Naive thymus-derived CD4-positive, alpha-beta T cell (primary cell): ENCODE measurements at regions not wholly inside any gene's neighbourhood (a gene's known extent, or its start where the extent isn't known, plus 50 kb on each side); places are given as distances from the start of the nearest gene placed in this dataset.
"Not testable (repeated sequence)": the region's sequence is repeated elsewhere in the genome, so short reads cannot be mapped to it uniquely, and the experiment has no call there.

ENCODE experiments used
- ATAC-seq: fragments of 150-1000 bp; cut with Tn5 transposase; 2 replicates; pipeline ENCODE4 v1.10.0; 2021; ENCODE audit warnings: mild to moderate bottlenecking, moderate library complexity
- CTCF ChIA-PET: fragments of 350-600 bp; sonication (Branson Sonifier 250); formaldehyde crosslinking; loops from one replicate; lab custom pipeline; 2021; ENCODE audit warnings: antibody characterized with exemption; lab: Charles Lee
- POLR2A ChIA-PET: fragments of 350-600 bp; sonication (Branson Sonifier 250); formaldehyde crosslinking; loops from one replicate; lab custom pipeline; 2021; ENCODE audit warnings: antibody characterized with exemption, inconsistent platforms; lab: Charles Lee
- DNase-seq, 9 donors: peaks; one replicate each; pipeline versions ENCODE4 v3.0.0 to v3.0.0-alpha.2; 2020 to 2022; ENCODE audit warnings: mixed read lengths in 1 of 9
- H3K27ac ChIP-seq: one replicate; pipeline ENCODE4 v1.7.0; 2013; ENCODE audit warnings: mild to moderate bottlenecking, low read depth, low read length, moderate library complexity
- H3K27me3 ChIP-seq, 2 donors: one replicate each; pipeline ENCODE4 v1.7.0; 2013; ENCODE audit warnings: low read length in 2 of 2, mild to moderate bottlenecking in 2 of 2, moderate library complexity in 2 of 2; ENCODE audit not compliant: control insufficient read depth in 2 of 2, insufficient read depth in 2 of 2
- H3K36me3 ChIP-seq, 3 experiments: 1 replicate in 2 of 3; 2 replicates in 1 of 3; pipeline ENCODE4 v1.7.0; 2013; ENCODE audit warnings: low read length in 3 of 3, mild to moderate bottlenecking in 3 of 3, moderate library complexity in 1 of 3; ENCODE audit not compliant: insufficient read depth in 3 of 3, control insufficient read depth in 2 of 3
- H3K4me1 ChIP-seq, 2 donors: one replicate each; pipeline ENCODE4 v1.7.0; 2013; ENCODE audit warnings: low read length in 2 of 2, mild to moderate bottlenecking in 2 of 2, moderate library complexity in 1 of 2; ENCODE audit not compliant: control insufficient read depth in 2 of 2, insufficient read depth in 2 of 2
- H3K4me3 ChIP-seq: 2 replicates; pipeline ENCODE4 v1.7.0; 2013; ENCODE audit warnings: mild to moderate bottlenecking, low read length
- H3K9me3 ChIP-seq, 3 experiments: 1 replicate in 2 of 3; 2 replicates in 1 of 3; pipeline ENCODE4 v1.7.0; 2013; ENCODE audit warnings: low read length in 3 of 3; ENCODE audit not compliant: control insufficient read depth in 2 of 3
- H3K27ac Mint-ChIP-seq, 9 donors: one replicate each; pipeline ENCODE4 v1.8.0; 2020 to 2022; ENCODE audit warnings: mixed read lengths in 9 of 9, mild to moderate bottlenecking in 8 of 9, moderate library complexity in 5 of 9, inconsistent platforms in 2 of 9
- H3K27me3 Mint-ChIP-seq, 5 donors: one replicate each; pipeline ENCODE4 v1.8.0; 2021 to 2022; ENCODE audit warnings: mixed read lengths in 5 of 5, mild to moderate bottlenecking in 1 of 5
- H3K36me3 Mint-ChIP-seq, 5 donors: one replicate each; pipeline ENCODE4 v1.8.0; 2020 to 2022; ENCODE audit warnings: mixed read lengths in 5 of 5, mild to moderate bottlenecking in 3 of 5, inconsistent platforms in 1 of 5
- H3K4me1 Mint-ChIP-seq, 7 donors: one replicate each; pipeline ENCODE4 v1.8.0; 2020 to 2022; ENCODE audit warnings: mixed read lengths in 7 of 7, mild to moderate bottlenecking in 3 of 7, inconsistent platforms in 1 of 7
- H3K4me3 Mint-ChIP-seq, 10 donors: one replicate each; pipeline ENCODE4 v1.8.0; 2020 to 2022; ENCODE audit warnings: mild to moderate bottlenecking in 10 of 10, mixed read lengths in 10 of 10, moderate library complexity in 6 of 10, inconsistent platforms in 2 of 10
- H3K9me3 Mint-ChIP-seq, 11 donors: one replicate each; pipeline ENCODE4 v1.8.0; 2020 to 2022; ENCODE audit warnings: mixed read lengths in 11 of 11, mild to moderate bottlenecking in 4 of 11, inconsistent platforms in 1 of 11, moderate library complexity in 1 of 11
- intact Hi-C, 2 donors: fragments of 100-400 bp; cut with micrococcal nuclease; formaldehyde crosslinking; loops; one replicate each; pipeline ENCODE4 v1.15.1; 2023

DNA sequence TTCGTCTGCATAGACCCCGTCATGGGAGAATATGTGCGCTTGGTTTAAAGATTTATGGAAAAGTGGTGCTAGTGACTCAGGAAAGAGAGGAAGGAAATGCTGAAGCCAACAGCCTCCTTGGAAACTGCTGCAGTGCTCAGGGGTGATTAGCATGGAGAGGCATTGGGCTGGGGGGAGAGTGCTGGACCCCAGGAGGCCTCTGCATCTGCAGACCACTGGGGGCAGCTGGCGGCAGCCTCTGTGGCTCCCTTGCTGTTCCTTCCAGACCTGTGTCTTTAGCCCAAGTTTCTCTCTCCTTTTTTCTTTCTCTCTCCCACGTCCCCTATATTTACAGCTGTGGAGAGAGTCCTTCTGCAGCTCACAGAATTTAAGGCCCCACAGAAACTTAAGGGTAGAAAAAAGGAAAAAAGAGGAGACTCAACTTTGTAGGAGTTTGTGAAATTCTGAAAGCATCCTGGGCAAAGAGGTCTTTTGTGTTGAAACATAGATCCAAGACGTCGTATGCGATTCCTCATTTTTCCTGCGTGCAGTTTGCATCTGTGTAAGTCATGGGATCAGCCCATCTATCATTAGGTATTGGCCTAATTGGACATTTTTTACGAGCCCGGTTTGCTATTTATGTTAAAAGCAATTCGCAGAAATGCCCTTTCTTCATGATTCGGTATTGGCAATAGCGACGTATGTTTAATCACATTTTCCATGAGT lies 116.2 kb upstream of the ZNF536 start:
- no peak overlapping the region for H3K27ac Mint-ChIP-seq
- ATAC-seq, result no peak

DNA sequence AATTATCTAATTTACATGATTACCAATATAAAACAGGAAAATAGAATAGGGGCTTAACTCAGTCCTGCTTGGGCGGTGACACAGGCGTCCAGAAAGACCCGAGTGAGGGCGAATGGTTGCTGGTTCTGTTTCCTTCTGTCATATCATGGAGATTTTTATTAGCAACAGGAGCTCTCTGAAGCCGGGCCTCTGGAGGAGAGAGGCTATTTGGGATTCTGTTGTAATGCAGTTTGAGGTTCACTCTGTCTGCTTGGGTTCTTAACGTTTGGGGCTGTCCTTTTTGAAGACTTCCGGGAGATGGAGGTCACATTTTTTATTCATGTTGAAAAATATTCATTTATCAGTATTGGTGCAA lies 115.7 kb upstream of the ZNF536 start:
- no peak overlapping the region for H3K4me3 ChIP-seq
- ChIA-PET POLR2A (no interaction called here), CTCF (no interaction called here)
- peaks cover 0 to 3% (median 0%) of the 10 kb centered on the region in 5 donors for H3K36me3 Mint-ChIP-seq
- DNase-seq (no peak), ATAC-seq (no peak)
- H3K4me1 Mint-ChIP-seq, result no peaks in the 10 kb centered on the region
- H3K27me3 ChIP-seq, result no peaks in the 10 kb centered on the region
- H3K4me1 ChIP-seq, result no peaks in the 10 kb centered on the region
- peaks cover 47 to 68% (median 60%) of the 10 kb centered on the region in 5 donors for H3K27me3 Mint-ChIP-seq
- no peaks in the 10 kb centered on the region for H3K36me3 ChIP-seq
- no peak overlapping the region for H3K27ac Mint-ChIP-seq
- no peaks in the 10 kb centered on the region for H3K9me3 ChIP-seq
- no peak overlapping the region for H3K4me3 Mint-ChIP-seq
- peaks cover 0 to 9% (median 0%) of the 10 kb centered on the region in 11 donors for H3K9me3 Mint-ChIP-seq
- H3K27ac ChIP-seq, result no peak overlapping the region
- intact Hi-C loops, result no loop called here

More for the DNA sequence above, 116.2 kb upstream of the ZNF536 start:
- Mint-ChIP-seq H3K9me3 (peaks cover 0 to 9% (median 0%) of the 10 kb centered on the region in 11 donors), H3K36me3 (peaks cover 0 to 3% (median 0%) of the 10 kb centered on the region in 5 donors), H3K4me1 (no peaks in the 10 kb centered on the region), H3K4me3 (no peak overlapping the region), H3K27me3 (peaks cover 47 to 66% (median 61%) of the 10 kb centered on the region in 5 donors)
- Histone ChIP-seq H3K4me1 (no peaks in the 10 kb centered on the region), H3K27ac (no peak overlapping the region), H3K4me3 (no peak overlapping the region), H3K9me3 (no peaks in the 10 kb centered on the region), H3K27me3 (no peaks in the 10 kb centered on the region), H3K36me3 (no peaks in the 10 kb centered on the region)
- intact Hi-C loops, result no loop called here
- ChIA-PET POLR2A (no interaction called here), CTCF (no interaction called here)
- no peak for DNase-seq

DNA sequence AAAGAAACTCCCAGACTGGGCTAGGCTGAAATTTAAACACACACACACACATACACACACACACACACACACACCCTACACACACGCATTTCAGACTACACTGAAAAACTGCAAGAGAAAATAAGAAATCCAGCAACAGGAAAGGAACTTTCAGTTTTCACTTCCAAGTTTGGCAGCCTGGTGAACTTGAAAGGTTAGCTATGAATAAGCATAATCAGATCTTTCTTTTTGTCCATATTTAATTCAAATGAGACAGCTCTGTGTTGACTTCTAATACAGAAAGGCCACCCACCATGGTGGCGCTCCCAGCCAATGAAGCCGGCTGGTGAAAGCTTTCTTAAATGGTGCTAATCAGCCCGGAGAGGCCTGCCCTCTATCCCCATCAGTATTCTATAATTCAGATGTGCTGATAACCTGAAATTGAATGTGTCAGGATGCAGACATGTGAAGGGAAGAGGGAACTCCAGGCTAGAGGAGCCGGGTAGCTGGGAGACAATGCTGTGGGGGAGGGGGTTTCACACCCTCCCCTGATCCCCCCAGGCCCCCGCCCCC lies 108.3 kb upstream of the ZNF536 start:
- Histone ChIP-seq H3K27ac (no peak overlapping the region), H3K4me1 (no peaks in the 10 kb centered on the region), H3K9me3 (no peaks in the 10 kb centered on the region), H3K36me3 (no peaks in the 10 kb centered on the region), H3K4me3 (no peak overlapping the region), H3K27me3 (no peaks in the 10 kb centered on the region)
- no peak overlapping the region for H3K27ac Mint-ChIP-seq
- ATAC-seq, result no peak
- H3K27me3 Mint-ChIP-seq, result peaks cover 0 to 64% (median 22%) of the 10 kb centered on the region in 5 donors
- ChIA-PET CTCF (interaction anchor here (0.6 kb wide), 3 partner anchors 79 to 1785 kb away, joined by 3 to 4 read pairs (median 3); no protein-coding TSS in a partner anchor), POLR2A (interaction anchor here (0.6 kb wide), 1 partner anchor 1886 kb away, joined by 3 read pairs; no protein-coding TSS in a partner anchor)
- peaks cover 0 to 8% (median 0%) of the 10 kb centered on the region in 11 donors for H3K9me3 Mint-ChIP-seq
- H3K36me3 Mint-ChIP-seq, result no peaks in the 10 kb centered on the region
- no peak for DNase-seq
- peaks cover 0 to 2% (median 0%) of the 10 kb centered on the region in 7 donors for H3K4me1 Mint-ChIP-seq
- intact Hi-C loops, result no loop called here
- no peak overlapping the region for H3K4me3 Mint-ChIP-seq

DNA sequence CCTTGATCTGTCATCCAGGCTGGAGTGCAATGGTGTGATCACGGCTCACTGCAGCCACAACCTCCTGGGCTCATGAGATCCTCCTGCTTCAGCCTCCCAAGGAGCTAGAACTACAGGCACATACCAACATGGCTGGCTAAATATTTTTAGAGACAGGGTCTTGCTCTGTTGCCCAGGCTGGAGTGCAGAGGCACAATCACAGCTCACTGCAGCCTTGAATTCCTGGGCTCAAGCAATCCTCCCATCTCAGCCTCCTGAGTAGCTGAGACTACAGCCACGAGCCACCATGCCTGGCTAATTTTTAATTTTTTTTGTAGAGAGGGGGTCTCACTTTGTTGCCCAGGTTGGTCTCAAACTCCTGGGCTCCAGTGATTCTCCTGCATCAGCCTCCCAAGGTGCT lies 106.3 kb upstream of the ZNF536 start:
- H3K4me1 Mint-ChIP-seq, H3K27ac ChIP-seq, intact Hi-C loops, H3K9me3 Mint-ChIP-seq, H3K4me1 ChIP-seq, H3K27me3 ChIP-seq, H3K9me3 ChIP-seq, H3K36me3 Mint-ChIP-seq, CTCF ChIA-PET, H3K27ac Mint-ChIP-seq, H3K36me3 ChIP-seq, H3K4me3 ChIP-seq, DNase-seq, POLR2A ChIA-PET, H3K4me3 Mint-ChIP-seq, ATAC-seq: not testable (repeated sequence)
- peaks cover 0 to 59% (median 17%) of the 10 kb centered on the region in 5 donors for H3K27me3 Mint-ChIP-seq

DNA sequence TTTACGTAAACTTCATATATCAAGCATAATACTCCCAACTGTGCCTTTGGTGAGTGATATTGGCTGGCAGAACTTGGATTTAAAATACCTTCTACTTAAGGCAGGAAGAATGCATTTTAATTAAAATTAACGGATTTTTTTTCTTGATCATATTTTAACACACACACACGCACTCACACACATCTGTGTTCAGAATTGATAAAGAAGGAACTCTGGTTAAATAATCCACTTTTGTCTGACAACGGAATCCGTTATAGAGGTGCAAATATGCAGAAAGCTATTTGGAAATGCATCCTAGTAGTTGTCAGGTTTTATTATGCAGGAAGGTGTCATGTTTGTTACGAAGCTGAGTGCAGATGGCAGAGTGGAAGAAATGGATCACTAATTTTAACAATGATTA lies 105.5 kb upstream of the ZNF536 start:
- Histone ChIP-seq H3K4me1 (no peaks in the 10 kb centered on the region), H3K36me3 (no peaks in the 10 kb centered on the region), H3K9me3 (no peaks in the 10 kb centered on the region), H3K27ac (no peak overlapping the region), H3K4me3 (no peak overlapping the region), H3K27me3 (no peaks in the 10 kb centered on the region)
- Mint-ChIP-seq H3K4me3 (no peak overlapping the region), H3K36me3 (no peaks in the 10 kb centered on the region), H3K27me3 (peaks cover 0 to 58% (median 18%) of the 10 kb centered on the region in 5 donors), H3K4me1 (peaks cover 0 to 2% (median 0%) of the 10 kb centered on the region in 7 donors), H3K27ac (no peak overlapping the region), H3K9me3 (peaks cover 0 to 13% (median 3%) of the 10 kb centered on the region in 11 donors)
- DNase-seq, result no peak
- ATAC-seq, result no peak
- ChIA-PET POLR2A (no interaction called here), CTCF (no interaction called here)
- intact Hi-C loops, result no loop called here

DNA sequence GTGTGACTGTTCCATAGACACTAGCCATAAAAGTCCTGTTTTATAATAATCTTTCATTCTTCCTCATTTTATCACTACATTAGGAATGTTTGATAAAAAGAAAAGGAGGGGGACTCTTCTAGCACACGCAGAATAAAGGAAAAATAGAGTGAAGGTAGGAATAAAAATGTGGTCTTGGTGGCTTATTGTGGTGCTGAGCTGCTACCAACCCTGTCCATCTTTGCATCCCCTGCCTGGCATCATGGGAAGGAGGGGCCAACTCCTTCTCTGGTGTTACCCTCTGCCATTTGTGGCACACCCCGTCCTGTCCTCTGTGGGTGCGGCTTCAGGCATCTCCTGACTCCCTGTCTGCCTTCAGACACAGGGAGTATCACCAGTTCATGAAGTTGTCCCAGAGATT lies 104.9 kb upstream of the ZNF536 start:
- CTCF ChIA-PET, result no interaction called here
- no peaks in the 10 kb centered on the region for H3K36me3 ChIP-seq
- H3K4me1 Mint-ChIP-seq, result peaks cover 0 to 2% (median 0%) of the 10 kb centered on the region in 7 donors
- no peaks in the 10 kb centered on the region for H3K4me1 ChIP-seq
- H3K9me3 ChIP-seq, result no peaks in the 10 kb centered on the region
- H3K9me3 Mint-ChIP-seq, result peaks cover 0 to 16% (median 4%) of the 10 kb centered on the region in 11 donors
- POLR2A ChIA-PET, result no interaction called here
- H3K4me3 Mint-ChIP-seq, result no peak overlapping the region
- H3K36me3 Mint-ChIP-seq, result no peaks in the 10 kb centered on the region
- no peak overlapping the region for H3K27ac Mint-ChIP-seq
- H3K27me3 Mint-ChIP-seq, result peaks cover 0 to 54% (median 19%) of the 10 kb centered on the region in 5 donors
- ATAC-seq, result no peak
- H3K27me3 ChIP-seq, result no peaks in the 10 kb centered on the region
- H3K4me3 ChIP-seq, result no peak overlapping the region
- intact Hi-C loops, result no loop called here
- DNase-seq, result no peak
- no peak overlapping the region for H3K27ac ChIP-seq

DNA sequence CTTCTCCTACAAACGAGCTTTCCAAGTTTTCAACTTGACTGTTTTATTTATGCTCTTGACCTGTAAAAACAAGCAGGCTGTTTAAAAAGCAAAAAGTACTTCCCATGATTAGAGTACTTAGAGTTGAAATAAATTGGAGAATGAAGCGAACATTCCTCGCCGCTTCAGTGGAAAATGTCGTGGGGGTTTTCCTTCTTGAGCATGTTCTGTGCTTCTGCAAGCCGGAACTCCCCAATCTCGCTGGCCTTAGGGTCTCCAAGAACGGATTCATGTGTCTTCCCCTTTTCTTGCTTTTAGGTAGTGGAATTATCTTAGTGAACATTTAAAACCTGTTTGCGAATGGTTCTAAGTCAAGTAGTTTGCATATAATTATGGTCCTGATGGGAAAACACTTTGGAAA lies 103.6 kb upstream of the ZNF536 start:
- intact Hi-C loops, result no loop called here
- Histone ChIP-seq H3K9me3 (no peaks in the 10 kb centered on the region), H3K36me3 (no peaks in the 10 kb centered on the region), H3K4me3 (no peak overlapping the region), H3K27ac (no peak overlapping the region), H3K27me3 (no peaks in the 10 kb centered on the region), H3K4me1 (no peaks in the 10 kb centered on the region)
- H3K36me3 Mint-ChIP-seq, result no peaks in the 10 kb centered on the region
- H3K27ac Mint-ChIP-seq, result no peak overlapping the region
- no peak for DNase-seq
- H3K4me3 Mint-ChIP-seq, result no peak overlapping the region
- H3K9me3 Mint-ChIP-seq, result peaks cover 4 to 26% (median 11%) of the 10 kb centered on the region in 11 donors
- peaks cover 0 to 2% (median 0%) of the 10 kb centered on the region in 7 donors for H3K4me1 Mint-ChIP-seq
- ChIA-PET CTCF (no interaction called here), POLR2A (no interaction called here)
- H3K27me3 Mint-ChIP-seq, result peaks cover 0 to 45% (median 22%) of the 10 kb centered on the region in 5 donors
- ATAC-seq, result no peak
